ENCODE measurements at regions not wholly inside any gene's neighbourhood (a gene's known extent, or its start where the extent isn't known, plus 50 kb on each side); places are given as distances from the start of the nearest gene placed in this dataset.

GRCh38 chr2:4518596-4518995 is 815.2 kb downstream of the DCDC2C start:
- Histone ChIP-seq H3K4me1 (replicated peaks; ENCODE audit: insufficient read depth) (no peaks in the 10 kb centered on the region), H3K4me3 (no peak overlapping the region), H3K79me2 (ENCODE audit: low read depth) (no peaks in the 10 kb centered on the region), H3K9me3 (ENCODE audit: insufficient read depth, low read depth) (no peaks in the 10 kb centered on the region), H2AFZ (no peak overlapping the region), H3K4me2 (no peak overlapping the region), H4K20me1 (ENCODE audit: insufficient read depth) (no peaks in the 10 kb centered on the region), H3K27me3 (ENCODE audit: insufficient read depth, low read depth) (no peaks in the 10 kb centered on the region), H3K27ac (no peak overlapping the region), H3K9me2 (ENCODE audit: insufficient read depth) (no peaks in the 10 kb centered on the region), H3F3A (ENCODE audit: insufficient read depth, low read depth) (no peaks in the 10 kb centered on the region), H3K36me3 (ENCODE audit: low read depth) (no peaks in the 10 kb centered on the region)
- ChIA-PET POLR2A (ENCODE audit: unreplicated experiment) (no interaction called here), CTCF (no interaction called here)
- no peak for DNase-seq
- no TSS peak for BruUV-seq (replicated peaks)
- TF ChIP-seq EZH2 (IDR thresholded peaks at IDR 0.05; ENCODE audit: low read depth): no peak
- TF ChIP-seq CTCF (conservative IDR thresholded peaks at IDR 0.05): no peak
- intact Hi-C loops (cut with micrococcal nuclease; ENCODE audit: unreplicated experiment): no loop called here

- TF ChIP-seq CTCF (conservative IDR thresholded peaks at IDR 0.05) (no peak), EZH2 (IDR thresholded peaks at IDR 0.05; ENCODE audit: low read depth) (no peak)
- no peaks in the 10 kb centered on the region; the same call in 1 of the 2 replicates for H4K20me1 ChIP-seq (ENCODE audit: insufficient read depth)
- no peak overlapping the region for H3K4me3 ChIP-seq
- POLR2A ChIA-PET (ENCODE audit: unreplicated experiment): no interaction called here
- no peaks in the 10 kb centered on the region for H3K36me3 ChIP-seq (ENCODE audit: low read depth)
- no peak overlapping the region for H3K4me2 ChIP-seq
- no peak overlapping the region for H3K27ac ChIP-seq
- no peaks in the 10 kb centered on the region for H3F3A ChIP-seq (ENCODE audit: insufficient read depth, low read depth)
- no peaks in the 10 kb centered on the region for H3K4me1 ChIP-seq (replicated peaks; ENCODE audit: insufficient read depth)
- H3K9me2 ChIP-seq (ENCODE audit: insufficient read depth): no peaks in the 10 kb centered on the region
- DNase-seq: no peak
- no peaks in the 10 kb centered on the region for H3K79me2 ChIP-seq (ENCODE audit: low read depth)
- CTCF ChIA-PET: no interaction called here
- no TSS peak for BruUV-seq (replicated peaks)
- intact Hi-C loops (cut with micrococcal nuclease; ENCODE audit: unreplicated experiment): no loop called here
- H3K27me3 ChIP-seq (ENCODE audit: insufficient read depth, low read depth): no peaks in the 10 kb centered on the region
- no peak overlapping the region for H2AFZ ChIP-seq
- no peaks in the 10 kb centered on the region for H3K9me3 ChIP-seq (ENCODE audit: insufficient read depth, low read depth)
Measured at GRCh38 chr2:4522498-4523421, 819.4 kb downstream of the DCDC2C start.

DNA sequence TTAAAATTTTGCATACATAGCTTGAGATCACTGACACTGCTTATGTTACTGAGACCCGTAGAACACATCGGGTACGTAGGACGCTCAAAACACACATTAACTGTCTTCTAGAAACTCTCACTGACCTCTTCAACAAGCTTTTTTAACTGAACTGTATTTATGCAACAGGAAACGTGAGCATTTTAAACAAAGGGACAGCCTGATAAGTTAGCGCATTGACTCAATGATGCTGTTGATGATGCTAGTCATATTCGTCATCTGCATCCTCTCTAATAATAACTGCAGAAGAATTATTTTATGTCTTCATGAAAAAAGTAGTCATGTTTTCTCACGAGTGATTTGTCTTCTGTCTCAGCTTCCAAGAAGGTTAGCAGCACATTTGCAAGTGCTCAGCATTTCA is 824.0 kb downstream of the DCDC2C start:
- TF ChIP-seq CTCF (conservative IDR thresholded peaks at IDR 0.05) (no peak), EZH2 (IDR thresholded peaks at IDR 0.05; ENCODE audit: low read depth) (no peak)
- Histone ChIP-seq H3F3A (ENCODE audit: insufficient read depth, low read depth) (no peaks in the 10 kb centered on the region), H2AFZ (no peak overlapping the region), H3K4me2 (no peak overlapping the region), H4K20me1 (ENCODE audit: insufficient read depth) (no peaks in the 10 kb centered on the region; the same call in 1 of the 2 replicates), H3K27me3 (ENCODE audit: insufficient read depth, low read depth) (no peaks in the 10 kb centered on the region), H3K9me2 (ENCODE audit: insufficient read depth) (no peaks in the 10 kb centered on the region), H3K4me1 (replicated peaks; ENCODE audit: insufficient read depth) (no peaks in the 10 kb centered on the region), H3K36me3 (ENCODE audit: low read depth) (no peaks in the 10 kb centered on the region), H3K79me2 (ENCODE audit: low read depth) (no peaks in the 10 kb centered on the region), H3K4me3 (no peak overlapping the region), H3K9me3 (ENCODE audit: insufficient read depth, low read depth) (no peaks in the 10 kb centered on the region), H3K27ac (no peak overlapping the region)
- POLR2A ChIA-PET (ENCODE audit: unreplicated experiment): no interaction called here
- no peak for DNase-seq
- BruUV-seq (replicated peaks): no TSS peak
- CTCF ChIA-PET: no interaction called here
- intact Hi-C loops (cut with micrococcal nuclease; ENCODE audit: unreplicated experiment): no loop called here
